Pancreas (tissue), 10 donors: ENCODE measurements at regions not wholly inside any gene's neighbourhood (a gene's known extent, or its start where the extent isn't known, plus 50 kb on each side); places are given as distances from the start of the nearest gene placed in this dataset.

Source experiments
- ATAC-seq, 4 donors: fragments of 200-7000 bp; cut with Tn5 transposase; one replicate each; pipeline versions ENCODE4 v1.8.0 to v1.9.1; 2020; ENCODE audit warnings: mild to moderate bottlenecking in 4 of 4, moderate library complexity in 4 of 4
- DNase-seq, 6 donors: peaks; one replicate each; pipeline ENCODE4 v3.0.0-alpha.2; 2020
- FAIRE-seq: peaks from 2 replicates; lab custom pipeline; 2012; peaks lifted over from hg19 to GRCh38; lab: Jason Lieb, UNC
- H3K27ac ChIP-seq, 4 donors: fragments of 200-600 bp; sonication (generic); 1 replicate in 3 of 4; 2 replicates in 1 of 4; pipeline versions ENCODE4 v1.5.0 to v1.8.0; 2020
- H3K27me3 ChIP-seq, 4 donors: fragments of 200-600 bp; one replicate each; pipeline ENCODE4 v1.8.0; 2021
- H3K36me3 ChIP-seq, 3 donors: fragments of 200-600 bp; sonication (generic) in 1 of 3; one replicate each; pipeline versions ENCODE4 v1.5.0 to v1.8.0; 2020 to 2021
- H3K4me1 ChIP-seq, 3 donors: fragments of 200-600 bp; one replicate each; pipeline ENCODE4 v1.8.0; 2021
- H3K4me3 ChIP-seq, 4 donors: fragments of 200-600 bp; sonication (generic) in 2 of 4; one replicate each; pipeline versions ENCODE4 v1.5.0 to v1.8.0; 2020 to 2021
- H3K9me3 ChIP-seq, 4 donors: fragments of 200-600 bp; one replicate each; pipeline ENCODE4 v1.8.0; 2021
- WGBS, 2 donors: extraction: QIAGEN DNeasy Blood & Tissue Kit; methylation state at CpG; one replicate each; pipeline ENCODE4 v1.1.7; 2013; 5-methylcytosine and 5-hydroxymethylcytosine counted together
- intact Hi-C, 3 donors: fragments of 100-400 bp; cut with DNase I; formaldehyde crosslinking; loops; one replicate each; pipeline versions ENCODE4 v1.11.1 to v1.14.2; 2022
- TF ChIP-seq, protein P1 (sequence below), 4 donors: fragments of 200-600 bp; sonication (generic) in 3 of 4; IDR thresholded peaks; one replicate each; pipeline versions ENCODE4 v1.5.0 to v1.8.0; 2021; ENCODE audit warnings: antibody characterized with exemption in 4 of 4
- donor health status: healthy with polysubstance abuse.
- donor health status: DM: no; HTN: no; CAD: no; lungs with moderate emphysema.
- donor health status: DM: no; HTN: no; CAD: no.
- donor health status: control.
- donor health status: control.
- donor health status: Bipolar disorder and iron deficiency.
- donor health status: DM: yes; HTN: yes; CAD: no.
- donor health status: DM: no; HTN: no; CAD: no.
- donor health status: DM: no; HTN: no; CAD: no.
- donor health status: DM: yes; HTN: yes; CAD: no.

DNA sequence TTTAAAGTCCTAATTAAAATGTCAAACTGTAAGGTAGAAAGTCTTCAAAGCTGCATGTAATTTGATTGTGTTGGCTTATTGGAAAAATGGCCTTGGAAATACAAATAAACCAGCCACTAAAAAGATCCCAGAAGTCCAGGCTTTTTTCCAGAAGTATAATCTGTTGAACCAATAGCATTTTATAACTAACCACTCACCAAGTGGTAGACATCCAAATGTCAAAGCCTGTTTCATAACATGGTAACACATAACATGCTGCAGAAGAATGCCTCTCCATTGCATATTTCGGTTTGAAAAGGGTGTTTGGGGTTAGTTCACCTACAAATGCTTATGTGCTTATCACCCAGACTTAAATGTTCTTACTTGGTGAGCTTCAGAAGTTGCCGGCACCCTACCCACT is 183.7 kb upstream of the DIO2 start:
- 71 to 78% methylated on average over 2 of the region's 2 CpGs for WGBS, 2 donors
- FAIRE-seq (no peak), ATAC-seq (no peak), DNase-seq (no peak)
- no peaks in the 10 kb centered on the region for H3K36me3 ChIP-seq
- no peaks in the 10 kb centered on the region for H3K27me3 ChIP-seq
- H3K4me1 ChIP-seq, result no peaks in the 10 kb centered on the region
- H3K4me3 ChIP-seq, result no peak overlapping the region
- TF ChIP-seq, protein P1, sequence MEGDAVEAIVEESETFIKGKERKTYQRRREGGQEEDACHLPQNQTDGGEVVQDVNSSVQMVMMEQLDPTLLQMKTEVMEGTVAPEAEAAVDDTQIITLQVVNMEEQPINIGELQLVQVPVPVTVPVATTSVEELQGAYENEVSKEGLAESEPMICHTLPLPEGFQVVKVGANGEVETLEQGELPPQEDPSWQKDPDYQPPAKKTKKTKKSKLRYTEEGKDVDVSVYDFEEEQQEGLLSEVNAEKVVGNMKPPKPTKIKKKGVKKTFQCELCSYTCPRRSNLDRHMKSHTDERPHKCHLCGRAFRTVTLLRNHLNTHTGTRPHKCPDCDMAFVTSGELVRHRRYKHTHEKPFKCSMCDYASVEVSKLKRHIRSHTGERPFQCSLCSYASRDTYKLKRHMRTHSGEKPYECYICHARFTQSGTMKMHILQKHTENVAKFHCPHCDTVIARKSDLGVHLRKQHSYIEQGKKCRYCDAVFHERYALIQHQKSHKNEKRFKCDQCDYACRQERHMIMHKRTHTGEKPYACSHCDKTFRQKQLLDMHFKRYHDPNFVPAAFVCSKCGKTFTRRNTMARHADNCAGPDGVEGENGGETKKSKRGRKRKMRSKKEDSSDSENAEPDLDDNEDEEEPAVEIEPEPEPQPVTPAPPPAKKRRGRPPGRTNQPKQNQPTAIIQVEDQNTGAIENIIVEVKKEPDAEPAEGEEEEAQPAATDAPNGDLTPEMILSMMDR (IDR thresholded peaks at IDR 0.05), result no peak
- intact Hi-C loops, result no loop called here
- H3K9me3 ChIP-seq, result no peaks in the 10 kb centered on the region
- no peak overlapping the region for H3K27ac ChIP-seq

DNA sequence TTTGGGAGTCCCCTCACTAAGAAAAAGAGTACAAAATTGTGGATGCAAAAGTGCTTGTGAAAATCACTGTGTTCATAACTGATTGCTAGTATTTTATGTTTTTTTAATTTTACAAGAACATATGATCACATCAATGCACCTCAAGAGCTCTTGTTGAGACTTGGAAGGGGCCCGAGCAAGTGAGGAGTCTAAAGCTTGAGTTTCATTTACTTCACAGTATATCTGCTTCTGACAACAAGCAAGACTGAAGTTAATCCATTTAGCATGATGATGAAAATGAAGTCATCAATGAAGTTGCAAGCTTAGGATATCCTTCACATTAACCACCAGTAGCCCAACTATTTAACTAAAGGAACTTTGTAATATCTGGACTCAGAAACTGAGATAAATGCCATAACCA is 182.5 kb upstream of the DIO2 start:
- no peak for FAIRE-seq
- no peak overlapping the region for H3K4me3 ChIP-seq
- no peak overlapping the region for H3K27ac ChIP-seq
- 0 to 38% methylated on average over 1 of the region's 1 CpG for WGBS, 2 donors
- no peaks in the 10 kb centered on the region for H3K27me3 ChIP-seq
- H3K9me3 ChIP-seq, result no peaks in the 10 kb centered on the region
- no peaks in the 10 kb centered on the region for H3K4me1 ChIP-seq
- TF ChIP-seq, protein P1 (IDR thresholded peaks at IDR 0.05), result no peak
- no peak for DNase-seq
- intact Hi-C loops, result no loop called here
- H3K36me3 ChIP-seq, result no peaks in the 10 kb centered on the region
- no peak for ATAC-seq

DNA sequence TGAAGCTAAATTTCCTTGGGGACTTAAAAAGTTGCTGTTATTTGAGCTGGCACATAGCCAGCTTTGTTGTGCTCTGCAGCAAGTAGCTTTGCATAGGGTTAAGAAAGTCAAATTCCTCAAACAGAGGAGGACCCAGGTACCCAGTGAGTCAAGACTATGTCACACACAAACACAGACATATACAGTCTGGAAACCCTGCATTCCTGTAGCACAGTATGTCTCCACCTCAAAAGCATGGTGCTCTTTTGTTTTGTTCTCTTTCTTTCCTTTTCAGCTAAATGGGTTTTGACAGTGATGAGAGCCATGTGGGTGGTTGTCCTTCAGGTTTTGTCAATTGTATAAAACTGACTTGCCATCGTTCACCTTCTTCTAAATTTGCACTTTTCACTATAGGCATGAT is 179.6 kb upstream of the DIO2 start:
- TF ChIP-seq, protein P1 (IDR thresholded peaks at IDR 0.05), result no peak
- no peak for FAIRE-seq
- ATAC-seq, result no peak
- no peak overlapping the region for H3K4me3 ChIP-seq
- no peaks in the 10 kb centered on the region for H3K9me3 ChIP-seq
- no peaks in the 10 kb centered on the region for H3K4me1 ChIP-seq
- H3K36me3 ChIP-seq, result no peaks in the 10 kb centered on the region
- H3K27me3 ChIP-seq, result no peaks in the 10 kb centered on the region
- intact Hi-C loops, result no loop called here
- WGBS, 2 donors, result 65 to 77% methylated on average over 1 of the region's 1 CpG
- no peak for DNase-seq
- no peak overlapping the region for H3K27ac ChIP-seq

DNA sequence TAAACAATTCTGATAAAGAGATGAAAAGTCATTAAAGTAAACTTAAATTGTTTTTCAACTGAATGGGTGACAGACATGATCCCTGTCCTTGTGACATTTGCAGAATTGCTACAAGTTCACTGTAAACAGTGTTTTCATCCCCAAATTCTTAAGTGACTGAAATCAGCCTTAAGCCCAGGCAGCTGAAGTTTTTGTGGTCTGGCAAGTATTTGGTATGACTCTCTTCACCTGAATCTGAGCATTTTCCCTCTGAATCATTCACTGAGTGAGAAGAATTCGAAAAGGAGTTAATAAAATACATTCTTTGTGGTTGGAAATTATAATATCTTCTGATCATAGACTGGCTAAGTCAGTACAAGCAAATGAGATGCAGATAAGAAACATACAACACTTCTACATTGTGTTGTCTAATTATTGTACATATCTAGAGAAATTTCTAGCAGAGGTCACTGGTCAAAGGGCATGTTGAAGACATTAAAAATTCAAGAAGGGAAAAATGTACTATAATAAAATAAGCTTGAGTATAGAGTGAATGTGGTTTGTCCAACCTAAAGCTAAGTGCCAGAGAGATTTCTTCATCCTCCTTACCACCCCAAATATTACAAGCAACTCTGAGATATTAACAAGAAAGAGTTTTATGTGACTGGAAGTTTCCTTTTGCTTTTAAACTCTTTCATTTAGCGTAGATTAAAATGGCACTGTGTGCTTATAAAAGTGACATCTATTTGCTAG is 177.8 kb upstream of the DIO2 start:
- FAIRE-seq, result no peak
- Histone ChIP-seq H3K36me3 (no peaks in the 10 kb centered on the region), H3K4me3 (no peak overlapping the region), H3K27me3 (no peaks in the 10 kb centered on the region), H3K27ac (no peak overlapping the region), H3K4me1 (no peaks in the 10 kb centered on the region), H3K9me3 (no peaks in the 10 kb centered on the region)
- no peak for DNase-seq
- no peak for ATAC-seq
- TF ChIP-seq, protein P1 (IDR thresholded peaks at IDR 0.05), result no peak
- intact Hi-C loops, result no loop called here
- 57 to 60% methylated on average over 2 of the region's 2 CpGs for WGBS, 2 donors

DNA sequence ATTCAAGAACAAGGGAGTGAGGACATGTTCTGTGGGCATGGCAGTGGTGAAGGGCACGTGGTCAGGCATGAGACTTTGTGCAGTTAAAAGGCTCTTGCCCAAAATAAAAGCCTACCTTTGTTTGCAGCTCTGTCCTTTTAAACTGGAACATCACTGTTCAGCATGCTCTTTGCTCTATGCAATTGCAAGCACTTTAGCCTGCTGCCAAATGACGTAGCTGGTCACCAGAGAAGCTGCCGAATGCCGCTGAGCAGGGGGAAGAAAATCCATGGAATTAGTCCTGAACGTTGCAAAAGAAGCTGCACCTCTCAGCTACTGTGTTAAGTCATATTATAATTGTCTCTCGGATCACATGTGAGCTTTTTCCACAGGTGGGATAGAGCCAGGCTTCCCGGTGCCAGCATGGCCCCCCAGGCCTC is 176.3 kb upstream of the DIO2 start:
- intact Hi-C loops, result no loop called here
- no peaks in the 10 kb centered on the region for H3K36me3 ChIP-seq
- FAIRE-seq (no peak), ATAC-seq (no peak), DNase-seq (no peak)
- H3K27me3 ChIP-seq, result no peaks in the 10 kb centered on the region
- no peak overlapping the region for H3K4me3 ChIP-seq
- 66% methylated on average over 7 of the region's 7 CpGs for WGBS, 2 donors
- H3K4me1 ChIP-seq, result no peaks in the 10 kb centered on the region
- H3K9me3 ChIP-seq, result no peaks in the 10 kb centered on the region
- H3K27ac ChIP-seq, result no peak overlapping the region
- TF ChIP-seq, protein P1 (IDR thresholded peaks at IDR 0.05), result no peak
